GM23338 (cell line): ENCODE measurements at regions not wholly inside any gene's neighbourhood (a gene's known extent, or its start where the extent isn't known, plus 50 kb on each side); places are given as distances from the start of the nearest gene placed in this dataset.

Source experiments
- ATAC-seq: fragments of 200-7000 bp; cut with Tn5 transposase; 3 replicates; pipeline ENCODE4 v1.9.1; 2020
- DNase-seq: peaks from one replicate; pipeline ENCODE4 v3.0.0-alpha.2; 2015; ENCODE audit warnings: low spot score
- H2AFZ ChIP-seq: fragments of 200-600 bp; sonication (generic); 2 replicates; pipeline ENCODE4 v1.8.0; 2016; ENCODE audit warnings: antibody characterized with exemption, mild to moderate bottlenecking, moderate library complexity
- H3F3A ChIP-seq: fragments of 200-600 bp; sonication (generic); replicated peaks from 2 replicates; pipeline ENCODE4 v1.8.0; 2017; ENCODE audit warnings: antibody characterized with exemption, mixed run types, low read depth
- H3K27ac ChIP-seq: fragments of 200-600 bp; sonication (generic); 2 replicates; pipeline ENCODE4 v1.6.1; 2016; ENCODE audit warnings: low read depth
- H3K27me3 ChIP-seq: fragments of 200-600 bp; sonication (generic); 2 replicates; pipeline ENCODE4 v1.8.0; 2016; ENCODE audit warnings: mild to moderate bottlenecking, mixed run types, moderate library complexity; ENCODE audit not compliant: insufficient read depth
- H3K36me3 ChIP-seq: fragments of 200-600 bp; sonication (generic); 2 replicates; pipeline ENCODE4 v1.8.0; 2016; ENCODE audit warnings: mild to moderate bottlenecking; ENCODE audit not compliant: insufficient read depth
- H3K4me1 ChIP-seq: fragments of 200-600 bp; sonication (generic); 2 replicates; pipeline ENCODE4 v1.8.0; 2016; ENCODE audit warnings: mild to moderate bottlenecking, moderate library complexity; ENCODE audit not compliant: insufficient read depth
- H3K4me2 ChIP-seq: fragments of 200-600 bp; sonication (generic); 2 replicates; pipeline ENCODE4 v1.7.1; 2017; ENCODE audit warnings: mixed run types
- H3K4me3 ChIP-seq: fragments of 200-600 bp; sonication (generic); 2 replicates; pipeline ENCODE4 v1.6.1; 2016; ENCODE audit warnings: mixed run types
- H3K79me2 ChIP-seq: fragments of 200-600 bp; sonication (generic); replicated peaks from 2 replicates; pipeline ENCODE4 v1.8.0; 2017; ENCODE audit warnings: mild to moderate bottlenecking; ENCODE audit not compliant: insufficient read depth
- H3K9me2 ChIP-seq: fragments of 200-600 bp; sonication (generic); 2 replicates; pipeline ENCODE4 v1.8.0; 2017; ENCODE audit not compliant: insufficient read depth
- H4K20me1 ChIP-seq: fragments of 200-600 bp; sonication (generic); replicated peaks from 2 replicates; pipeline ENCODE4 v1.8.0; 2017; ENCODE audit warnings: mild to moderate bottlenecking; ENCODE audit not compliant: insufficient read depth
- H3K27ac Mint-ChIP-seq: 2 replicates; pipeline ENCODE4 v1.8.0; 2020; ENCODE audit warnings: inconsistent platforms, mild to moderate bottlenecking, moderate library complexity, mixed read lengths
- H3K27me3 Mint-ChIP-seq: 3 replicates; pipeline ENCODE4 v1.8.0; 2022; ENCODE audit warnings: low read depth, mild to moderate bottlenecking, moderate library complexity, mixed read lengths, inconsistent platforms; ENCODE audit not compliant: insufficient read depth, poor library complexity
- H3K36me3 Mint-ChIP-seq: 3 replicates; pipeline ENCODE4 v1.8.0; 2021; ENCODE audit warnings: low read depth, mild to moderate bottlenecking, inconsistent platforms, moderate library complexity, mixed read lengths
- H3K4me1 Mint-ChIP-seq: 3 replicates; pipeline ENCODE4 v1.8.0; 2020; ENCODE audit warnings: mild to moderate bottlenecking, inconsistent platforms, mixed read lengths
- H3K4me3 Mint-ChIP-seq: 3 replicates; pipeline ENCODE4 v1.8.0; 2021; ENCODE audit warnings: moderate library complexity, mild to moderate bottlenecking, inconsistent platforms, mixed read lengths
- H3K9me3 Mint-ChIP-seq: 3 replicates; pipeline ENCODE4 v1.8.0; 2020; ENCODE audit warnings: moderate library complexity, mild to moderate bottlenecking, inconsistent platforms, mixed read lengths
- CREB1 ChIP-seq: fragments of 250-450 bp; sonication (Bioruptor Pico); IDR thresholded peaks from 2 replicates; pipeline ENCODE4 v1.5.0; 2020; ENCODE audit warnings: low read depth, mild to moderate bottlenecking, moderate library complexity
- EZH2 ChIP-seq: fragments of 200-600 bp; sonication (generic); IDR thresholded peaks from one replicate; pipeline ENCODE4 v1.8.0; 2017; ENCODE audit warnings: antibody characterized with exemption, mild to moderate bottlenecking, low read depth; ENCODE audit not compliant: unreplicated experiment
- EZH2phosphoT487 ChIP-seq: fragments of 200-600 bp; sonication (generic); IDR thresholded peaks from one replicate; pipeline ENCODE4 v1.8.1; 2018; ENCODE audit warnings: antibody characterized with exemption; ENCODE audit not compliant: unreplicated experiment
- POLR2AphosphoS5 ChIP-seq: IDR thresholded peaks from 2 replicates; pipeline ENCODE4 v1.6.1; 2016; ENCODE audit warnings: antibody characterized with exemption, low read depth
- TF ChIP-seq, protein P1 (sequence below): IDR thresholded peaks from 2 replicates; pipeline ENCODE4 v1.6.1; 2016; ENCODE audit warnings: antibody characterized with exemption
- TF ChIP-seq, protein P2 (sequence below): fragments of 250-450 bp; sonication (Bioruptor Pico); IDR thresholded peaks from 2 replicates; pipeline ENCODE4 v1.5.0; 2020; ENCODE audit warnings: mild to moderate bottlenecking, moderate library complexity
- TF ChIP-seq, protein P3 (sequence below), 2 experiments: fragments of 200-600 bp in 1 of 2; sonication (generic) in 1 of 2; conservative IDR thresholded peaks; 2 replicates each; pipeline versions ENCODE4 v1.5.1 to v1.6.1; 2016 to 2017; ENCODE audit warnings: antibody characterized with exemption in 2 of 2, low read depth in 2 of 2, mild to moderate bottlenecking in 2 of 2, moderate library complexity in 1 of 2

DNA sequence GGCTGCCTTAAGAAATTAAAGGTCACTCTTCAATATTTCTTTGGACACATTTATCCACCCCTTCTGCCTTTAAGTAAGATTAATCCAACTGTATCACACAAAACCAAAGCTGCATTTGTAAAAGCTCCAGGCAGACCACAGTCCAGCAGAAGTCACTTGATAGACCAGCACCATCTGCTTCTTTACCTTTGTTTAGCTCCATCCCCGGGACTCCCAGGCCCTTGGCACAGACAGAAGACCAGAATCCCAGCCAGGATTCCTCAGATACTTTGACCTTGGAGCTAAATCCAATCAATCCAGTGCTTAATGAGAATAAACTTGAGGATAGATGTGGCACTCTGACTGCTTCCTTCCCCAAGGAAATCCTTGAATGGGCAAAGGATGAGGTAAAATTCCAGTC, 333.1 kb upstream of the RASGEF1B start:
- no peak for DNase-seq
- Mint-ChIP-seq H3K9me3 (peaks cover 10% of the 10 kb centered on the region), H3K4me1 (peaks cover 16% of the 10 kb centered on the region), H3K27me3 (no peaks in the 10 kb centered on the region), H3K36me3 (peaks cover 10% of the 10 kb centered on the region; the same call in 2 of the 3 replicates), H3K27ac (no peak overlapping the region), H3K4me3 (no peak overlapping the region)
- no peaks in the 10 kb centered on the region for H3K27me3 ChIP-seq
- TF ChIP-seq, protein P1, sequence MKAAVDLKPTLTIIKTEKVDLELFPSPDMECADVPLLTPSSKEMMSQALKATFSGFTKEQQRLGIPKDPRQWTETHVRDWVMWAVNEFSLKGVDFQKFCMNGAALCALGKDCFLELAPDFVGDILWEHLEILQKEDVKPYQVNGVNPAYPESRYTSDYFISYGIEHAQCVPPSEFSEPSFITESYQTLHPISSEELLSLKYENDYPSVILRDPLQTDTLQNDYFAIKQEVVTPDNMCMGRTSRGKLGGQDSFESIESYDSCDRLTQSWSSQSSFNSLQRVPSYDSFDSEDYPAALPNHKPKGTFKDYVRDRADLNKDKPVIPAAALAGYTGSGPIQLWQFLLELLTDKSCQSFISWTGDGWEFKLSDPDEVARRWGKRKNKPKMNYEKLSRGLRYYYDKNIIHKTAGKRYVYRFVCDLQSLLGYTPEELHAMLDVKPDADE, result no peak
- TF ChIP-seq, protein P2, sequence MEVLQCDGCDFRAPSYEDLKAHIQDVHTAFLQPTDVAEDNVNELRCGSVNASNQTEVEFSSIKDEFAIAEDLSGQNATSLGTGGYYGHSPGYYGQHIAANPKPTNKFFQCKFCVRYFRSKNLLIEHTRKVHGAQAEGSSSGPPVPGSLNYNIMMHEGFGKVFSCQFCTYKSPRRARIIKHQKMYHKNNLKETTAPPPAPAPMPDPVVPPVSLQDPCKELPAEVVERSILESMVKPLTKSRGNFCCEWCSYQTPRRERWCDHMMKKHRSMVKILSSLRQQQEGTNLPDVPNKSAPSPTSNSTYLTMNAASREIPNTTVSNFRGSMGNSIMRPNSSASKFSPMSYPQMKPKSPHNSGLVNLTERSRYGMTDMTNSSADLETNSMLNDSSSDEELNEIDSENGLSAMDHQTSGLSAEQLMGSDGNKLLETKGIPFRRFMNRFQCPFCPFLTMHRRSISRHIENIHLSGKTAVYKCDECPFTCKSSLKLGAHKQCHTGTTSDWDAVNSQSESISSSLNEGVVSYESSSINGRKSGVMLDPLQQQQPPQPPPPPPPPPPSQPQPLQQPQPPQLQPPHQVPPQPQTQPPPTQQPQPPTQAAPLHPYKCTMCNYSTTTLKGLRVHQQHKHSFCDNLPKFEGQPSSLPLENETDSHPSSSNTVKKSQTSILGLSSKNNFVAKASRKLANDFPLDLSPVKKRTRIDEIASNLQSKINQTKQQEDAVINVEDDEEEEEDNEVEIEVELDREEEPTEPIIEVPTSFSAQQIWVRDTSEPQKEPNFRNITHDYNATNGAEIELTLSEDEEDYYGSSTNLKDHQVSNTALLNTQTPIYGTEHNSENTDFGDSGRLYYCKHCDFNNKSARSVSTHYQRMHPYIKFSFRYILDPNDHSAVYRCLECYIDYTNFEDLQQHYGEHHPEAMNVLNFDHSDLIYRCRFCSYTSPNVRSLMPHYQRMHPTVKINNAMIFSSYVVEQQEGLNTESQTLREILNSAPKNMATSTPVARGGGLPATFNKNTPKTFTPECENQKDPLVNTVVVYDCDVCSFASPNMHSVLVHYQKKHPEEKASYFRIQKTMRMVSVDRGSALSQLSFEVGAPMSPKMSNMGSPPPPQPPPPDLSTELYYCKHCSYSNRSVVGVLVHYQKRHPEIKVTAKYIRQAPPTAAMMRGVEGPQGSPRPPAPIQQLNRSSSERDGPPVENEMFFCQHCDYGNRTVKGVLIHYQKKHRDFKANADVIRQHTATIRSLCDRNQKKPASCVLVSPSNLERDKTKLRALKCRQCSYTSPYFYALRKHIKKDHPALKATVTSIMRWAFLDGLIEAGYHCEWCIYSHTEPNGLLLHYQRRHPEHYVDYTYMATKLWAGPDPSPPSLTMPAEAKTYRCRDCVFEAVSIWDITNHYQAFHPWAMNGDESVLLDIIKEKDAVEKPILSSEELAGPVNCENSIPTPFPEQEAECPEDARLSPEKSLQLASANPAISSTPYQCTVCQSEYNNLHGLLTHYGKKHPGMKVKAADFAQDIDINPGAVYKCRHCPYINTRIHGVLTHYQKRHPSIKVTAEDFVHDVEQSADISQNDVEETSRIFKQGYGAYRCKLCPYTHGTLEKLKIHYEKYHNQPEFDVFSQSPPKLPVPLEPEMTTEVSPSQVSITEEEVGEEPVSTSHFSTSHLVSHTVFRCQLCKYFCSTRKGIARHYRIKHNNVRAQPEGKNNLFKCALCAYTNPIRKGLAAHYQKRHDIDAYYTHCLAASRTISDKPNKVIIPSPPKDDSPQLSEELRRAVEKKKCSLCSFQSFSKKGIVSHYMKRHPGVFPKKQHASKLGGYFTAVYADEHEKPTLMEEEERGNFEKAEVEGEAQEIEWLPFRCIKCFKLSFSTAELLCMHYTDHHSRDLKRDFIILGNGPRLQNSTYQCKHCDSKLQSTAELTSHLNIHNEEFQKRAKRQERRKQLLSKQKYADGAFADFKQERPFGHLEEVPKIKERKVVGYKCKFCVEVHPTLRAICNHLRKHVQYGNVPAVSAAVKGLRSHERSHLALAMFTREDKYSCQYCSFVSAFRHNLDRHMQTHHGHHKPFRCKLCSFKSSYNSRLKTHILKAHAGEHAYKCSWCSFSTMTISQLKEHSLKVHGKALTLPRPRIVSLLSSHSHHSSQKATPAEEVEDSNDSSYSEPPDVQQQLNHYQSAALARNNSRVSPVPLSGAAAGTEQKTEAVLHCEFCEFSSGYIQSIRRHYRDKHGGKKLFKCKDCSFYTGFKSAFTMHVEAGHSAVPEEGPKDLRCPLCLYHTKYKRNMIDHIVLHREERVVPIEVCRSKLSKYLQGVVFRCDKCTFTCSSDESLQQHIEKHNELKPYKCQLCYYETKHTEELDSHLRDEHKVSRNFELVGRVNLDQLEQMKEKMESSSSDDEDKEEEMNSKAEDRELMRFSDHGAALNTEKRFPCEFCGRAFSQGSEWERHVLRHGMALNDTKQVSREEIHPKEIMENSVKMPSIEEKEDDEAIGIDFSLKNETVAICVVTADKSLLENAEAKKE (CRISPR knock-in tag), result no peak
- TF ChIP-seq POLR2AphosphoS5, result no peak
- no peaks in the 10 kb centered on the region for H4K20me1 ChIP-seq
- ATAC-seq, result no peak
- no peak overlapping the region for H3K4me2 ChIP-seq
- no peak overlapping the region for H3K27ac ChIP-seq
- H3K36me3 ChIP-seq, result no peaks in the 10 kb centered on the region
- H3K4me1 ChIP-seq, result 0 out of 2 replicates have a peak, but pooled peaks cover 6% of the 10 kb centered on the region
- no peaks in the 10 kb centered on the region for H3K79me2 ChIP-seq
- H3K4me3 ChIP-seq, result no peak overlapping the region
- no peak overlapping the region for H2AFZ ChIP-seq
- H3F3A ChIP-seq, result no peaks in the 10 kb centered on the region
- H3K9me2 ChIP-seq, result no peaks in the 10 kb centered on the region; the same call in 1 of the 2 replicates

DNA sequence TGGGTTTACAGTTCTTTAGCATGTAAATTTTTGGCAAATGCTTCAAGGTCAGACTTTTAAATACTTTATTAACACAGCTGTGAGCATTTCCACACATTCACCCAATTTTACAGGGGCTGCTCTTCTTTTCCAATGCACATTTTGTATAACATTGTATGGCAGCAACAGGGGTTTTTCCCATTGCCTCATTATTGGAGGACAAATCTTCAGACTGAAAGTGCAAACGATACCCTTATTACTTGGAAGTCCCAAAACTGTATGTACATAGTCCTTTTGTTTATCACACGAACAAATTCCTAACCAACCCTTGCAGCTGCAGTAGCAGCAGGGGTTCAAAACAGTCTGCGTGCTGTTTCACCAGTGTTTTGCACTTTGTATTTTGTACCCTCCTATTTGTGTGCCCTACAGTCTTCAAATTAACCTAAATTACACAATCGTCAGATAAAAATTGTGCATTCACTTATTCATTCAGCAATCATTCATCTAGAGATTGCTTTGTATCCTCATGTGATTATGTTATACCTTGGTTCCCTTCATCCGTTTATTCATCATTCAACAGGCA, 330.7 kb upstream of the RASGEF1B start:
- H3F3A ChIP-seq, result no peaks in the 10 kb centered on the region
- Mint-ChIP-seq H3K9me3 (peaks cover 12% of the 10 kb centered on the region), H3K27me3 (no peaks in the 10 kb centered on the region), H3K36me3 (peaks cover 12% of the 10 kb centered on the region; the same call in 2 of the 3 replicates), H3K4me1 (peaks cover 3% of the 10 kb centered on the region; the same call in 2 of the 3 replicates), H3K27ac (no peak overlapping the region), H3K4me3 (no peak overlapping the region)
- no peak for ATAC-seq
- no peak overlapping the region for H2AFZ ChIP-seq
- H3K36me3 ChIP-seq, result no peaks in the 10 kb centered on the region
- no peaks in the 10 kb centered on the region for H3K79me2 ChIP-seq
- no peaks in the 10 kb centered on the region for H3K4me1 ChIP-seq
- no peaks in the 10 kb centered on the region for H4K20me1 ChIP-seq
- no peak for DNase-seq
- H3K4me2 ChIP-seq, result no peak overlapping the region
- peaks cover 4% of the 10 kb centered on the region; the same call in 1 of the 2 replicates for H3K9me2 ChIP-seq
- no peaks in the 10 kb centered on the region for H3K27me3 ChIP-seq
- H3K27ac ChIP-seq, result no peak overlapping the region
- no peak for TF ChIP-seq CREB1 (CRISPR knock-in tag)
- TF ChIP-seq, protein P3, sequence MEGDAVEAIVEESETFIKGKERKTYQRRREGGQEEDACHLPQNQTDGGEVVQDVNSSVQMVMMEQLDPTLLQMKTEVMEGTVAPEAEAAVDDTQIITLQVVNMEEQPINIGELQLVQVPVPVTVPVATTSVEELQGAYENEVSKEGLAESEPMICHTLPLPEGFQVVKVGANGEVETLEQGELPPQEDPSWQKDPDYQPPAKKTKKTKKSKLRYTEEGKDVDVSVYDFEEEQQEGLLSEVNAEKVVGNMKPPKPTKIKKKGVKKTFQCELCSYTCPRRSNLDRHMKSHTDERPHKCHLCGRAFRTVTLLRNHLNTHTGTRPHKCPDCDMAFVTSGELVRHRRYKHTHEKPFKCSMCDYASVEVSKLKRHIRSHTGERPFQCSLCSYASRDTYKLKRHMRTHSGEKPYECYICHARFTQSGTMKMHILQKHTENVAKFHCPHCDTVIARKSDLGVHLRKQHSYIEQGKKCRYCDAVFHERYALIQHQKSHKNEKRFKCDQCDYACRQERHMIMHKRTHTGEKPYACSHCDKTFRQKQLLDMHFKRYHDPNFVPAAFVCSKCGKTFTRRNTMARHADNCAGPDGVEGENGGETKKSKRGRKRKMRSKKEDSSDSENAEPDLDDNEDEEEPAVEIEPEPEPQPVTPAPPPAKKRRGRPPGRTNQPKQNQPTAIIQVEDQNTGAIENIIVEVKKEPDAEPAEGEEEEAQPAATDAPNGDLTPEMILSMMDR (conservative IDR thresholded peaks at IDR 0.05; ENCODE audit: low read depth in 2 of 2), result no peak
- no peak for TF ChIP-seq EZH2
- TF ChIP-seq, protein P1, result no peak
- no peak for TF ChIP-seq EZH2phosphoT487
- no peak overlapping the region for H3K4me3 ChIP-seq
